Loucy (cell line): ENCODE measurements at regions not wholly inside any gene's neighbourhood (a gene's known extent, or its start where the extent isn't known, plus 50 kb on each side); places are given as distances from the start of the nearest gene placed in this dataset.

Source experiments
- EZH2phosphoT487 ChIP-seq: fragments of 200-600 bp; IDR thresholded peaks from 2 replicates; pipeline ENCODE4 v1.6.1; 2018; ENCODE audit warnings: antibody characterized with exemption, mild to moderate bottlenecking, moderate library complexity, borderline replicate concordance
- TF ChIP-seq, protein P1 (sequence below): fragments of 200-600 bp; sonication (generic); conservative IDR thresholded peaks from 2 replicates; pipeline ENCODE4 v1.5.1; 2014; ENCODE audit warnings: mild to moderate bottlenecking, antibody characterized with exemption, low read length

DNA sequence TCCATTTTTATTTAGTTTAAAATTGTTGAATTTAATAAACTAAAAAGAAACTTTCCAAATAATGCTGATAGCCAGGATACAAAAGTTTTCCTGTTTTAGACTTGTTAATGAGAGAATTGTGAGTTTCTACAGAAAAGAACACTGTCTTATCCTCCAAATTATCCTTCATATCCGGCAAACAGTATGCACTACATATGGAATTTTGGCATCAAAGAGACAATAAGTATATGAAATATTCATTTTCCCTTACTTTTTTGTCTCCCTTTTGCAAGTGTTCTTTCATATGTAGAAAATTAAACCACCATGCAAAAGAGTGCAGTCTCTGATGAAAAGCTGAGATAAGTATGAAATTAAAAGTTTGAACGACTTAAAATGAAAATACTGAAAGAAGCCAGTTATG lies 159.4 kb downstream of the UBE2E3 start:
- TF ChIP-seq, protein P1, sequence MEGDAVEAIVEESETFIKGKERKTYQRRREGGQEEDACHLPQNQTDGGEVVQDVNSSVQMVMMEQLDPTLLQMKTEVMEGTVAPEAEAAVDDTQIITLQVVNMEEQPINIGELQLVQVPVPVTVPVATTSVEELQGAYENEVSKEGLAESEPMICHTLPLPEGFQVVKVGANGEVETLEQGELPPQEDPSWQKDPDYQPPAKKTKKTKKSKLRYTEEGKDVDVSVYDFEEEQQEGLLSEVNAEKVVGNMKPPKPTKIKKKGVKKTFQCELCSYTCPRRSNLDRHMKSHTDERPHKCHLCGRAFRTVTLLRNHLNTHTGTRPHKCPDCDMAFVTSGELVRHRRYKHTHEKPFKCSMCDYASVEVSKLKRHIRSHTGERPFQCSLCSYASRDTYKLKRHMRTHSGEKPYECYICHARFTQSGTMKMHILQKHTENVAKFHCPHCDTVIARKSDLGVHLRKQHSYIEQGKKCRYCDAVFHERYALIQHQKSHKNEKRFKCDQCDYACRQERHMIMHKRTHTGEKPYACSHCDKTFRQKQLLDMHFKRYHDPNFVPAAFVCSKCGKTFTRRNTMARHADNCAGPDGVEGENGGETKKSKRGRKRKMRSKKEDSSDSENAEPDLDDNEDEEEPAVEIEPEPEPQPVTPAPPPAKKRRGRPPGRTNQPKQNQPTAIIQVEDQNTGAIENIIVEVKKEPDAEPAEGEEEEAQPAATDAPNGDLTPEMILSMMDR = no peak
- TF ChIP-seq EZH2phosphoT487 = no peak
